Tibial nerve (tissue), 4 donors: ENCODE measurements at regions not wholly inside any gene's neighbourhood (a gene's known extent, or its start where the extent isn't known, plus 50 kb on each side); places are given as distances from the start of the nearest gene placed in this dataset.

Source experiments
- DNase-seq, 2 donors: peaks; one replicate each; pipeline ENCODE4 v3.0.0-alpha.2; 2019; ENCODE audit warnings: low spot score in 2 of 2
- H3K27ac ChIP-seq, 4 donors: fragments of 200-600 bp; sonication (generic) in 3 of 4; one replicate each; pipeline ENCODE4 v1.5.1; 2017 to 2019; ENCODE audit warnings: mild to moderate bottlenecking in 1 of 4
- H3K27me3 ChIP-seq, 2 donors: fragments of 200-600 bp; sonication (generic) in 1 of 2; one replicate each; pipeline versions ENCODE4 v1.5.1 to v1.6.0; 2017 to 2019
- H3K36me3 ChIP-seq, 3 donors: fragments of 200-600 bp; sonication (generic); one replicate each; pipeline ENCODE4 v1.5.1; 2018 to 2019
- H3K4me1 ChIP-seq, 4 donors: fragments of 200-600 bp; sonication (generic) in 3 of 4; one replicate each; pipeline ENCODE4 v1.5.1; 2017 to 2019
- H3K4me3 ChIP-seq, 4 donors: fragments of 200-600 bp; sonication (generic) in 3 of 4; one replicate each; pipeline ENCODE4 v1.5.1; 2017 to 2019; ENCODE audit warnings: mild to moderate bottlenecking in 1 of 4, moderate library complexity in 1 of 4
- H3K9me3 ChIP-seq, 4 donors: fragments of 200-600 bp; sonication (generic) in 3 of 4; one replicate each; pipeline ENCODE4 v1.5.1; 2017 to 2019
- EP300 ChIP-seq, 2 donors: sonication (generic); formaldehyde crosslinking; IDR thresholded peaks; one replicate each; pipeline ENCODE4 v1.6.1; 2017; ENCODE audit warnings: antibody characterized with exemption in 2 of 2, mild to moderate bottlenecking in 1 of 2
- POLR2A ChIP-seq, 2 donors: fragments of 450-650 bp; IDR thresholded peaks; one replicate each; pipeline ENCODE4 v1.6.1; 2017; ENCODE audit warnings: antibody characterized with exemption in 2 of 2, mild to moderate bottlenecking in 2 of 2, moderate library complexity in 2 of 2
- whole genome bisulfite sequencing, 2 donors: methylation state at CpG; one replicate each; pipeline ENCODE4 v1.1.5; 2018; 5-methylcytosine and 5-hydroxymethylcytosine counted together
- TF ChIP-seq, protein P1 (sequence below), 5 experiments: fragments of 200-600 bp in 3 of 5; fragments of 450-650 bp in 2 of 5; sonication (generic) in 3 of 5; IDR thresholded peaks; one replicate each; pipeline ENCODE4 v1.5.1; 2016 to 2019; ENCODE audit warnings: antibody characterized with exemption in 5 of 5, mild to moderate bottlenecking in 3 of 5, moderate library complexity in 2 of 5

DNA sequence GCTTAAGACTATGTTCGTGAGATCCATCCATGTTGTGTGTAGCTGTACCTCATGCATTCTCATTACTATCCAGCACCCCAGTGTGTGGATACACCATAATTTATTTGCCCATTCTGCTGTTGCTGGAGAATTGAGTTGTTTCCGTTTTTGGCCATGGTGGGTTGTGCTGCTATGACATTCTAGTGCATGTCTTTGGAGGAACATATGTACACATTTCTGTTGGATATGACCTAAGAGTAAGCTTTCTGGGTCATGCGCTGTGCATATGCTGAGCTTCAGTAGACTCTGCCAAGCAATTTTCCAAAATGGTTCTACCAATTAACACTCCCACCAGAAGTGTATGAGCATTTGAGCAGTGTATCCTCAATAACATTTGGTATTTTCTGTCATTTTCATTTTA, 316.6 kb downstream of the MIAT start:
- Histone ChIP-seq H3K27ac (no peak overlapping the region), H3K4me3 (no peak overlapping the region), H3K4me1 (no peaks in the 10 kb centered on the region), H3K27me3 (no peaks in the 10 kb centered on the region), H3K9me3 (no peaks in the 10 kb centered on the region), H3K36me3 (no peaks in the 10 kb centered on the region)
- no peak for DNase-seq
- TF ChIP-seq, protein P1, sequence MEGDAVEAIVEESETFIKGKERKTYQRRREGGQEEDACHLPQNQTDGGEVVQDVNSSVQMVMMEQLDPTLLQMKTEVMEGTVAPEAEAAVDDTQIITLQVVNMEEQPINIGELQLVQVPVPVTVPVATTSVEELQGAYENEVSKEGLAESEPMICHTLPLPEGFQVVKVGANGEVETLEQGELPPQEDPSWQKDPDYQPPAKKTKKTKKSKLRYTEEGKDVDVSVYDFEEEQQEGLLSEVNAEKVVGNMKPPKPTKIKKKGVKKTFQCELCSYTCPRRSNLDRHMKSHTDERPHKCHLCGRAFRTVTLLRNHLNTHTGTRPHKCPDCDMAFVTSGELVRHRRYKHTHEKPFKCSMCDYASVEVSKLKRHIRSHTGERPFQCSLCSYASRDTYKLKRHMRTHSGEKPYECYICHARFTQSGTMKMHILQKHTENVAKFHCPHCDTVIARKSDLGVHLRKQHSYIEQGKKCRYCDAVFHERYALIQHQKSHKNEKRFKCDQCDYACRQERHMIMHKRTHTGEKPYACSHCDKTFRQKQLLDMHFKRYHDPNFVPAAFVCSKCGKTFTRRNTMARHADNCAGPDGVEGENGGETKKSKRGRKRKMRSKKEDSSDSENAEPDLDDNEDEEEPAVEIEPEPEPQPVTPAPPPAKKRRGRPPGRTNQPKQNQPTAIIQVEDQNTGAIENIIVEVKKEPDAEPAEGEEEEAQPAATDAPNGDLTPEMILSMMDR (IDR thresholded peaks at IDR 0.05) = no peak
- TF ChIP-seq POLR2A (IDR thresholded peaks at IDR 0.05) (no peak), EP300 (IDR thresholded peaks at IDR 0.05) (no peak)
- 89 to 92% methylated on average over 3 of the region's 3 CpGs for WGBS, 2 donors

- H3K27me3 ChIP-seq = no peaks in the 10 kb centered on the region
- H3K36me3 ChIP-seq = no peaks in the 10 kb centered on the region
- H3K4me3 ChIP-seq = no peak overlapping the region
- no peaks in the 10 kb centered on the region for H3K4me1 ChIP-seq
- DNase-seq = no peak
- 61 to 64% methylated on average over 4 of the region's 4 CpGs for WGBS, 2 donors
- no peaks in the 10 kb centered on the region for H3K9me3 ChIP-seq
- no peak overlapping the region for H3K27ac ChIP-seq
- TF ChIP-seq EP300 (IDR thresholded peaks at IDR 0.05) (no peak), POLR2A (IDR thresholded peaks at IDR 0.05) (no peak)
- TF ChIP-seq, protein P1 (IDR thresholded peaks at IDR 0.05) = no peak
Measured at GRCh38 chr22:26974914-26975803, 317.8 kb downstream of the MIAT start.

DNA sequence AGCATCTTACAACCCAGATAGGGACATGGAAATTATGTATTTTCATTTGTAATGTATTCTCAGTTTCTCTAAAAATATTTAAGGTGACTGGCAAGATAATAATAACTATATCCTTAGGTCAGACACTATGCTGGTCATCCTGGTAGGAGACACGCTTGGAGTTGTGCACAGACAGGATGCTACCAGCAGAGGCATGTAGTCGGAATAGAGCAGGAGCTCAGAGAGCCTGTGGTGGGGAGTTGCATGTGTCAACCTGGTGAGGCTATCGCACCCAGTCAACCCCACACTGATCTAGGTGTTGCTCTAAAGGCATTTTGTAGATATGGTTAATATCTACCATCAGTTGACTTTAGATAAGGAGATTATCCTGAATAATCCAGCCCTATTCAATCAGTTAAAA, 318.5 kb downstream of the MIAT start:
- no peaks in the 10 kb centered on the region for H3K9me3 ChIP-seq
- no peaks in the 10 kb centered on the region for H3K36me3 ChIP-seq
- 78 to 84% methylated on average over 3 of the region's 3 CpGs for WGBS, 2 donors
- H3K27ac ChIP-seq = no peak overlapping the region
- no peaks in the 10 kb centered on the region for H3K27me3 ChIP-seq
- H3K4me1 ChIP-seq = no peaks in the 10 kb centered on the region
- no peak for DNase-seq
- TF ChIP-seq, protein P1 (IDR thresholded peaks at IDR 0.05) = no peak
- no peak for TF ChIP-seq POLR2A (IDR thresholded peaks at IDR 0.05)
- no peak for TF ChIP-seq EP300 (IDR thresholded peaks at IDR 0.05)
- no peak overlapping the region for H3K4me3 ChIP-seq

- DNase-seq = no peak
- TF ChIP-seq, protein P1 (IDR thresholded peaks at IDR 0.05) = no peak
- H3K9me3 ChIP-seq = no peaks in the 10 kb centered on the region
- no peak overlapping the region for H3K4me3 ChIP-seq
- H3K4me1 ChIP-seq = peaks cover 0 to 7% (median 0%) of the 10 kb centered on the region in 4 donors
- no peaks in the 10 kb centered on the region for H3K27me3 ChIP-seq
- H3K27ac ChIP-seq = no peak overlapping the region
- WGBS, 2 donors = 69 to 75% methylated on average over 5 of the region's 5 CpGs
- no peaks in the 10 kb centered on the region for H3K36me3 ChIP-seq
Measured at GRCh38 chr22:26977741-26978376, 320.5 kb downstream of the MIAT start.

DNA sequence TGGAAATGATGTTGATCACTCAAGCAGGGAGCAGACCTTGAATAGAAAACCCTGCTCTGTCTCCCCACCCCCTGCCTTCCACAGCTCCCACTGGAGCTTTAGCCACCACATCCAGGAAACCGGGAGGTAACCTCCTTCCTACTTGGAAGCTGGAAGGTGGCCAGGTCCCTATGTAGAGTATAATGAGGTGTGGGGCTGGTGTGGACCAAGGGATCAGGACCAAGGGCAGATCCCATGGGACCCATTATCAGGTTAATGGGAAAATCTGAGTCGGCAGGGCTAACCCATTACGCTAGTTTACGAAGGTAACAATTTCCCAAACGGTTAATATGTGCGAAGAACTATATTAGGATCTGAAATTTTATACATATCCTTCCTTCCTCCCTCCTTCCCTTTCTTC, 321.9 kb downstream of the MIAT start:
- no peaks in the 10 kb centered on the region for H3K36me3 ChIP-seq
- H3K27me3 ChIP-seq = no peaks in the 10 kb centered on the region
- H3K4me3 ChIP-seq = no peak overlapping the region
- TF ChIP-seq POLR2A (IDR thresholded peaks at IDR 0.05) (no peak), EP300 (IDR thresholded peaks at IDR 0.05) (no peak)
- TF ChIP-seq, protein P1 (IDR thresholded peaks at IDR 0.05) = no peak
- no peak overlapping the region for H3K27ac ChIP-seq
- WGBS, 2 donors = 30 to 40% methylated on average over 6 of the region's 6 CpGs
- no peaks in the 10 kb centered on the region for H3K9me3 ChIP-seq
- peaks cover 0 to 7% (median 0%) of the 10 kb centered on the region in 4 donors for H3K4me1 ChIP-seq
- no peak for DNase-seq
